ENCODE measurements at regions not wholly inside any gene's neighbourhood (a gene's known extent, or its start where the extent isn't known, plus 50 kb on each side); places are given as distances from the start of the nearest gene placed in this dataset.

- intact Hi-C loops (cut with micrococcal nuclease): no loop called here
- Mint-ChIP-seq H3K36me3 (ENCODE audit: insufficient read depth, unreplicated experiment) (no peaks in the 10 kb centered on the region), H3K9me3 (ENCODE audit: unreplicated experiment) (no peaks in the 10 kb centered on the region), H3K27me3 (ENCODE audit: insufficient read depth, unreplicated experiment) (no peaks in the 10 kb centered on the region), H3K27ac (ENCODE audit: low read depth, unreplicated experiment) (no peak overlapping the region), H3K4me1 (ENCODE audit: insufficient read depth, unreplicated experiment) (no peaks in the 10 kb centered on the region), H3K4me3 (ENCODE audit: unreplicated experiment) (no peak overlapping the region)
- TF ChIP-seq, protein P1, sequence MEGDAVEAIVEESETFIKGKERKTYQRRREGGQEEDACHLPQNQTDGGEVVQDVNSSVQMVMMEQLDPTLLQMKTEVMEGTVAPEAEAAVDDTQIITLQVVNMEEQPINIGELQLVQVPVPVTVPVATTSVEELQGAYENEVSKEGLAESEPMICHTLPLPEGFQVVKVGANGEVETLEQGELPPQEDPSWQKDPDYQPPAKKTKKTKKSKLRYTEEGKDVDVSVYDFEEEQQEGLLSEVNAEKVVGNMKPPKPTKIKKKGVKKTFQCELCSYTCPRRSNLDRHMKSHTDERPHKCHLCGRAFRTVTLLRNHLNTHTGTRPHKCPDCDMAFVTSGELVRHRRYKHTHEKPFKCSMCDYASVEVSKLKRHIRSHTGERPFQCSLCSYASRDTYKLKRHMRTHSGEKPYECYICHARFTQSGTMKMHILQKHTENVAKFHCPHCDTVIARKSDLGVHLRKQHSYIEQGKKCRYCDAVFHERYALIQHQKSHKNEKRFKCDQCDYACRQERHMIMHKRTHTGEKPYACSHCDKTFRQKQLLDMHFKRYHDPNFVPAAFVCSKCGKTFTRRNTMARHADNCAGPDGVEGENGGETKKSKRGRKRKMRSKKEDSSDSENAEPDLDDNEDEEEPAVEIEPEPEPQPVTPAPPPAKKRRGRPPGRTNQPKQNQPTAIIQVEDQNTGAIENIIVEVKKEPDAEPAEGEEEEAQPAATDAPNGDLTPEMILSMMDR (IDR thresholded peaks at IDR 0.05; ENCODE audit: unreplicated experiment): no peak
- POLR2A ChIA-PET: no interaction called here
- BruUV-seq (replicated peaks): no TSS peak
- no peak for DNase-seq (ENCODE audit: unreplicated experiment)
- CTCF ChIA-PET: no interaction called here
Observed at GRCh38 chr3:101084404-101084803, 91.2 kb upstream of the ABI3BP start.

DNA sequence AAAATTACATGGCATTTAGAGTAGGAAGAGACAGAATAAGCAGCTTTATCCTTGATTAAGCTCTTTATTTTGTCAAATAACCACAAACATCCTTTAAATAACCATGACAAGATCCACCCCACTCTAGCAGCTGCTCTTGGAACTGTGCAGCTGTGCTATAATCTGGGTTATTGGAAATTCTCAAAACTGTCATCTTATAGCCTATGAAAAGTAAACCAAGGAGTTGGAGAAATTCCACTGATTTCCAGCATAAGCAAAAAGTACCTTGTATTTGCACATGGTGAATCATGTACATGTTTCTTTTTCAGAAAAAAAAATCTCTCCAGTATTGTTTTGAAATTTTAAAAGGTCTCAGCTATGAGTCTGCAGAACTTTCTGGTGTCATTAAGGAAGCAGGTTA lies 88.8 kb upstream of the ABI3BP start:
- DNase-seq (ENCODE audit: unreplicated experiment): no peak
- CTCF ChIA-PET: interaction anchor here (0.8 kb wide), 2 partner anchors 10 to 312 kb away, joined by 3 to 5 read pairs; no protein-coding TSS in a partner anchor
- H3K36me3 Mint-ChIP-seq (ENCODE audit: insufficient read depth, unreplicated experiment): no peaks in the 10 kb centered on the region
- BruUV-seq (replicated peaks): no TSS peak
- no peak overlapping the region for H3K27ac Mint-ChIP-seq (ENCODE audit: low read depth, unreplicated experiment)
- H3K4me1 Mint-ChIP-seq (ENCODE audit: insufficient read depth, unreplicated experiment): no peaks in the 10 kb centered on the region
- TF ChIP-seq, protein P1 (IDR thresholded peaks at IDR 0.05; ENCODE audit: unreplicated experiment): no peak
- H3K9me3 Mint-ChIP-seq (ENCODE audit: unreplicated experiment): no peaks in the 10 kb centered on the region
- no peak overlapping the region for H3K4me3 Mint-ChIP-seq (ENCODE audit: unreplicated experiment)
- no peaks in the 10 kb centered on the region for H3K27me3 Mint-ChIP-seq (ENCODE audit: insufficient read depth, unreplicated experiment)
- POLR2A ChIA-PET: interaction anchor here (0.6 kb wide), 1 partner anchor 13 kb away, joined by 3 read pairs; no protein-coding TSS in a partner anchor
- intact Hi-C loops (cut with micrococcal nuclease): no loop called here

GRCh38 chr3:101081446-101081845 lies 88.2 kb upstream of the ABI3BP start:
- ChIA-PET CTCF (interaction anchor here (0.8 kb wide), 1 partner anchor 311 kb away, joined by 5 read pairs; no protein-coding TSS in a partner anchor), POLR2A (no interaction called here)
- Mint-ChIP-seq H3K36me3 (ENCODE audit: insufficient read depth, unreplicated experiment) (no peaks in the 10 kb centered on the region), H3K4me1 (ENCODE audit: insufficient read depth, unreplicated experiment) (no peaks in the 10 kb centered on the region), H3K27ac (ENCODE audit: low read depth, unreplicated experiment) (no peak overlapping the region), H3K27me3 (ENCODE audit: insufficient read depth, unreplicated experiment) (no peaks in the 10 kb centered on the region), H3K9me3 (ENCODE audit: unreplicated experiment) (no peaks in the 10 kb centered on the region), H3K4me3 (ENCODE audit: unreplicated experiment) (no peak overlapping the region)
- TF ChIP-seq, protein P1 (IDR thresholded peaks at IDR 0.05; ENCODE audit: unreplicated experiment): no peak
- no TSS peak for BruUV-seq (replicated peaks)
- no peak for DNase-seq (ENCODE audit: unreplicated experiment)
- intact Hi-C loops (cut with micrococcal nuclease): no loop called here

DNA sequence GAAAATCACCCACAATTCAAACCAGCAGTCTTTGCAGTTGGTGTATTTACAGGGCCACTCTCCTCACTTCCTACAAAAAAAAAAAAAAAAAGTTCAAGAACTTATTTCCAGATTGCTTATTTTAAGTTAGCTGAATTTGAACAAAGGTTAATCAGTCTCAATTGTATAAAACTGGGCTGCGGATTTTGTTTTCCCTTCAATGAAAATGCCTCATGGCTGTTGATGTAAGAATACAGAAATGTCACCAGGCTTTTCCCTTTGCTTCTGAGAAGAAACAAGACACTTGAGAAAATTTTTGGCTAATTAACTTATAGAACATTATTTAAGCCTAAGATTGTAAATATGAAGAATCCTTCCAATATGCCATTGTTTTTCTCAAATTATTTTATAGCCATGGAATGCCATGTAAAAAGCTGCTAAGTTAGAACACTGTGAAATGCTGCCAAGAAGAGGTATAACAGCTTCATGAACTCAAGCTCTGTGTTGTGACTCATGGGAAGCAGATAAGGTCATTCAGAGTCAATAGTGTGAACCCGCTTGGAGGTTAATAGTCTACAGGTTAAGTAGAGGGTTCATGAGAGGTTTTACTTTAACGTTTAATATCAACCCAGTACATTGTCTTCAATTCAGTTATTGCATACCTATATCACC lies 84.3 kb upstream of the ABI3BP start:
- no peaks in the 10 kb centered on the region for H3K4me1 Mint-ChIP-seq (ENCODE audit: insufficient read depth, unreplicated experiment)
- DNase-seq (ENCODE audit: unreplicated experiment): peak; percentile 56
- no peaks in the 10 kb centered on the region for H3K27me3 Mint-ChIP-seq (ENCODE audit: insufficient read depth, unreplicated experiment)
- no peak overlapping the region for H3K4me3 Mint-ChIP-seq (ENCODE audit: unreplicated experiment)
- BruUV-seq (replicated peaks): no TSS peak
- no peaks in the 10 kb centered on the region for H3K9me3 Mint-ChIP-seq (ENCODE audit: unreplicated experiment)
- H3K27ac Mint-ChIP-seq (ENCODE audit: low read depth, unreplicated experiment): no peak overlapping the region
- TF ChIP-seq, protein P1 (IDR thresholded peaks at IDR 0.05; ENCODE audit: unreplicated experiment): no peak
- ChIA-PET POLR2A (interaction anchor here (1.0 kb wide), 2 partner anchors 11 to 44 kb away, joined by 3 to 6 read pairs; no protein-coding TSS in a partner anchor), CTCF (no interaction called here)
- intact Hi-C loops (cut with micrococcal nuclease): no loop called here
- H3K36me3 Mint-ChIP-seq (ENCODE audit: insufficient read depth, unreplicated experiment): no peaks in the 10 kb centered on the region

All from MCF 10A (cell line).